Endothelial cell of umbilical vein (primary cell): ENCODE measurements at regions not wholly inside any gene's neighbourhood (a gene's known extent, or its start where the extent isn't known, plus 50 kb on each side); places are given as distances from the start of the nearest gene placed in this dataset.

Source experiments
- JUN ChIP-seq: IDR thresholded peaks from 2 replicates; pipeline ENCODE4 v1.6.1; 2011; ENCODE audit warnings: borderline replicate concordance, low read depth; ENCODE audit not compliant: insufficient read length, insufficient read depth
- POLR2AphosphoS5 ChIP-seq: IDR thresholded peaks from 2 replicates; pipeline ENCODE4 v1.6.1; 2012; ENCODE audit warnings: low read depth, mild to moderate bottlenecking, control low read depth, low read length, moderate library complexity; ENCODE audit not compliant: insufficient read depth
- TF ChIP-seq, protein P1 (sequence below), 2 donors: IDR thresholded peaks; 1 replicate in 1 of 2; 2 replicates in 1 of 2; pipeline ENCODE4 v1.5.1; 2011; ENCODE audit warnings: low read length in 2 of 2, mild to moderate bottlenecking in 2 of 2, moderate library complexity in 2 of 2, control low read depth in 1 of 2, inconsistent platforms in 1 of 2, low read depth in 1 of 2; ENCODE audit not compliant: insufficient read depth in 1 of 2; ENCODE audit errors: extremely low read depth in 1 of 2
- TF ChIP-seq, protein P2 (sequence below): IDR thresholded peaks from 2 replicates; pipeline ENCODE4 v1.6.1; 2011; ENCODE audit not compliant: insufficient read depth, insufficient read length

DNA sequence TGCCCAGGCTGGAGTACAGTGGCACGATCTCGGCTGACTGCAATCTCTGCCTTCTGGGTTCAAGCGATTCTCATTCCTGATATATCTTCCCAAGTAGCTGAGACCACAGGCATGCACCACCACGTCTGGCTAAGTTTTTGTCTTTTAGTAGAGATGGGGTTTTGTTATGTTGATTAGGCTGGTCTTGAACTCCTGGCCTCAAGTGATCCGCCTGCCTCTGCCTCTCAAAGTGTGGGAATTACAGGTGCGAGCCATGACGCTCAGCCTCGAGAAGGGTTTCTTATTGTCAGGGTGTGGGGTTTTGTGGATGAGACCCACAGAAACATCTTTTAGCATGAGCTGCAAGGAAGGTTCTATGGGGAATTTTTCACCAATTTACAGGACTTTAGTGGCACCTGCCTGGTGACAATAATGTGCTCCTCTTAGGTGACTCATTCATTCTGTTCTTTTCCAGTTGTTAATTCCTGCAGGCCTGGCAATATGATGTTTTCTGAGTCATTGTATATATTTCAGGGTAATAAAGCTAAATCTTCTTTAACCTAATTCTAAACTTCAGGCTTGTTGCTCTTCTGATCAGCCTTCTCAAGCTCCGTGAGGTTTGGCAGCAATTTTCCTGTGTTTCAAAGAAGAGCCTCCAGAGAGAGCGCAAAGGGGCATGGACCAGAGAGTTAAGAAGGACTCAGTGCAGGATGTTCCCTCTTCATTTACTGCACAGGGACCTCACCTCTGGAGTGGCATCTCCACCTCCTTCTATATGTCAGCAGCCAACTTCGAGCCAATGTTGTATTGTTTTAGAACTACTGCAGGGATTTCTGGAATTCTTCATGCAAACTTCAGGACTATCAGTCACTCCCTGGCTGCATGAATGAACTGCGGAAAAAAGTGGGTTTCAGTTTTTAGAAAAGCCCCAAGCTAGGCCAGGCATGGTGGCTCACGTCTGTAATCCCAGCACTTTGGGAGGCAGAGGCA, 77.8 kb upstream of the ZNF618 start:
- TF ChIP-seq, protein P1, sequence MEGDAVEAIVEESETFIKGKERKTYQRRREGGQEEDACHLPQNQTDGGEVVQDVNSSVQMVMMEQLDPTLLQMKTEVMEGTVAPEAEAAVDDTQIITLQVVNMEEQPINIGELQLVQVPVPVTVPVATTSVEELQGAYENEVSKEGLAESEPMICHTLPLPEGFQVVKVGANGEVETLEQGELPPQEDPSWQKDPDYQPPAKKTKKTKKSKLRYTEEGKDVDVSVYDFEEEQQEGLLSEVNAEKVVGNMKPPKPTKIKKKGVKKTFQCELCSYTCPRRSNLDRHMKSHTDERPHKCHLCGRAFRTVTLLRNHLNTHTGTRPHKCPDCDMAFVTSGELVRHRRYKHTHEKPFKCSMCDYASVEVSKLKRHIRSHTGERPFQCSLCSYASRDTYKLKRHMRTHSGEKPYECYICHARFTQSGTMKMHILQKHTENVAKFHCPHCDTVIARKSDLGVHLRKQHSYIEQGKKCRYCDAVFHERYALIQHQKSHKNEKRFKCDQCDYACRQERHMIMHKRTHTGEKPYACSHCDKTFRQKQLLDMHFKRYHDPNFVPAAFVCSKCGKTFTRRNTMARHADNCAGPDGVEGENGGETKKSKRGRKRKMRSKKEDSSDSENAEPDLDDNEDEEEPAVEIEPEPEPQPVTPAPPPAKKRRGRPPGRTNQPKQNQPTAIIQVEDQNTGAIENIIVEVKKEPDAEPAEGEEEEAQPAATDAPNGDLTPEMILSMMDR (IDR thresholded peaks at IDR 0.05; ENCODE audit: extremely low read depth in 1 of 2, insufficient read depth in 1 of 2, low read depth in 1 of 2, low read length in 2 of 2) = no peak
- TF ChIP-seq JUN (no peak), POLR2AphosphoS5 (no peak)
- TF ChIP-seq, protein P2, sequence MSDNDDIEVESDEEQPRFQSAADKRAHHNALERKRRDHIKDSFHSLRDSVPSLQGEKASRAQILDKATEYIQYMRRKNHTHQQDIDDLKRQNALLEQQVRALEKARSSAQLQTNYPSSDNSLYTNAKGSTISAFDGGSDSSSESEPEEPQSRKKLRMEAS = no peak
